Testis (tissue), 2 donors: ENCODE measurements at regions not wholly inside any gene's neighbourhood (a gene's known extent, or its start where the extent isn't known, plus 50 kb on each side); places are given as distances from the start of the nearest gene placed in this dataset.

ENCODE experiments used
- POLR2A ChIP-seq: fragments of 450-650 bp; IDR thresholded peaks from one replicate; pipeline ENCODE4 v1.6.1; 2017; ENCODE audit warnings: antibody characterized with exemption, mild to moderate bottlenecking, moderate library complexity
- TF ChIP-seq, protein P1 (sequence below), 3 experiments: fragments of 450-650 bp in 2 of 3; fragments of 200-600 bp in 1 of 3; sonication (generic) in 1 of 3; IDR thresholded peaks; one replicate each; pipeline ENCODE4 v1.5.1; 2016 to 2019; ENCODE audit warnings: antibody characterized with exemption in 3 of 3, mild to moderate bottlenecking in 2 of 3, moderate library complexity in 1 of 3

DNA sequence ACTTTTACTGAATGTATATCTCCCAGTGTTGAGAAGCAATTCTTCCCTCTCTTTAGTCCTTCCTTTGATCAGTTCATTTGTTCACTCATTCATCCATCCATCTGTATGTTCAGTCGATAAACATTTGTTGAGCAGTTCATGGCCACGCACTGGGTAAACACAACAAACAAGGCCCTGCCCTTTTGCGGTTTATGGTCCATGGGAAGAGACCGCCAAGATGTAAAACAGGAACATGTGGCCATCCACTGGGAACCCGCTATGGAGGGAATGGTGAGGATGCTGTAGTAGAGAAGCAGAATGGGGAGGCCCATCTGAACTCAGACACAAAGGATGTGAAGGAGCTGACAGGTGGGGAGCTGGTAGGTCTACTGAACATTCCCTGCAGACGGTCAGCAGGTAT is 102.7 kb upstream of the SPRY4 start:
- TF ChIP-seq POLR2A: no peak
- TF ChIP-seq, protein P1, sequence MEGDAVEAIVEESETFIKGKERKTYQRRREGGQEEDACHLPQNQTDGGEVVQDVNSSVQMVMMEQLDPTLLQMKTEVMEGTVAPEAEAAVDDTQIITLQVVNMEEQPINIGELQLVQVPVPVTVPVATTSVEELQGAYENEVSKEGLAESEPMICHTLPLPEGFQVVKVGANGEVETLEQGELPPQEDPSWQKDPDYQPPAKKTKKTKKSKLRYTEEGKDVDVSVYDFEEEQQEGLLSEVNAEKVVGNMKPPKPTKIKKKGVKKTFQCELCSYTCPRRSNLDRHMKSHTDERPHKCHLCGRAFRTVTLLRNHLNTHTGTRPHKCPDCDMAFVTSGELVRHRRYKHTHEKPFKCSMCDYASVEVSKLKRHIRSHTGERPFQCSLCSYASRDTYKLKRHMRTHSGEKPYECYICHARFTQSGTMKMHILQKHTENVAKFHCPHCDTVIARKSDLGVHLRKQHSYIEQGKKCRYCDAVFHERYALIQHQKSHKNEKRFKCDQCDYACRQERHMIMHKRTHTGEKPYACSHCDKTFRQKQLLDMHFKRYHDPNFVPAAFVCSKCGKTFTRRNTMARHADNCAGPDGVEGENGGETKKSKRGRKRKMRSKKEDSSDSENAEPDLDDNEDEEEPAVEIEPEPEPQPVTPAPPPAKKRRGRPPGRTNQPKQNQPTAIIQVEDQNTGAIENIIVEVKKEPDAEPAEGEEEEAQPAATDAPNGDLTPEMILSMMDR (IDR thresholded peaks at IDR 0.05): no peak
